IMR-90 (cell line): ENCODE measurements at regions not wholly inside any gene's neighbourhood (a gene's known extent, or its start where the extent isn't known, plus 50 kb on each side); places are given as distances from the start of the nearest gene placed in this dataset.

Experiments used
- ATAC-seq: fragments of 200-7000 bp; cut with Tn5 transposase; 2 replicates; pipeline ENCODE4 v1.9.1; 2020; ENCODE audit warnings: low read depth, mild to moderate bottlenecking, moderate library complexity
- BruUV-seq: library from RNA; stranded (reverse); fragments of 400-500 nt; replicated peaks from 2 replicates; lab custom pipeline; 2021; lab: Mats Ljungman, UMichigan
- CTCF ChIA-PET: fragments of 300-600 bp; formaldehyde crosslinking; extraction: SDS; loops from one replicate; lab custom pipeline; 2021; ENCODE audit warnings: antibody characterized with exemption; lab: Yijun Ruan, JAX
- POLR2A ChIA-PET: fragments of 300-600 bp; sonication (Branson Sonifier 250); formaldehyde crosslinking; loops from one replicate; lab custom pipeline; 2022; ENCODE audit warnings: antibody characterized with exemption; ENCODE audit not compliant: unreplicated experiment; lab: Charles Lee
- DNase-seq: peaks from one replicate; pipeline ENCODE4 v3.0.0; 2013
- H2AFZ ChIP-seq: replicated peaks from 2 replicates; pipeline ENCODE3; 2013; ENCODE audit warnings: low read length, mild to moderate bottlenecking; ENCODE audit not compliant: poor library complexity
- H2AK5ac ChIP-seq: 2 replicates; pipeline ENCODE4 v1.6.1; 2013; ENCODE audit warnings: low read depth, low read length, inconsistent platforms
- H2AK9ac ChIP-seq: replicated peaks from 2 replicates; pipeline ENCODE3; 2013; ENCODE audit warnings: mild to moderate bottlenecking, low read depth, low read length, moderate library complexity; ENCODE audit not compliant: poor library complexity
- H2BK120ac ChIP-seq: 2 replicates; pipeline ENCODE4 v1.6.1; 2013; ENCODE audit warnings: low read depth, low read length, inconsistent platforms
- H2BK15ac ChIP-seq: 3 replicates; pipeline ENCODE4 v1.6.1; 2013; ENCODE audit warnings: low read depth, low read length, inconsistent platforms
- H2BK20ac ChIP-seq: 2 replicates; pipeline ENCODE4 v1.6.1; 2013; ENCODE audit warnings: low read depth, mild to moderate bottlenecking, inconsistent platforms, low read length, moderate library complexity
- H2BK5ac ChIP-seq: 2 replicates; pipeline ENCODE4 v1.6.1; 2013; ENCODE audit warnings: mild to moderate bottlenecking, low read depth, low read length, inconsistent platforms; ENCODE audit not compliant: poor library complexity, severe bottlenecking
- H3K14ac ChIP-seq: replicated peaks from 2 replicates; pipeline ENCODE4 v1.6.1; 2013; ENCODE audit warnings: low read depth, low read length, inconsistent platforms
- H3K18ac ChIP-seq: 2 replicates; pipeline ENCODE4 v1.6.1; 2013; ENCODE audit warnings: low read depth, low read length, control low read depth
- H3K23ac ChIP-seq: 2 replicates; pipeline ENCODE4 v1.6.1; 2013; ENCODE audit warnings: low read depth, low read length, inconsistent platforms
- H3K27ac ChIP-seq: 2 replicates; pipeline ENCODE4 v1.5.1; 2013; ENCODE audit warnings: mild to moderate bottlenecking, control low read depth, low read length; ENCODE audit not compliant: insufficient read depth
- H3K27me3 ChIP-seq: 2 replicates; pipeline ENCODE4 v1.6.1; 2013; ENCODE audit warnings: low read length; ENCODE audit not compliant: control insufficient read depth, insufficient read depth
- H3K36me3 ChIP-seq: 2 replicates; pipeline ENCODE4 v1.6.1; 2013; ENCODE audit warnings: low read length, mixed read lengths; ENCODE audit not compliant: control insufficient read depth, insufficient read depth
- H3K4ac ChIP-seq: 2 replicates; pipeline ENCODE4 v1.6.1; 2013; ENCODE audit warnings: low read depth, low read length, inconsistent platforms
- H3K4me1 ChIP-seq: 2 replicates; pipeline ENCODE4 v1.6.1; 2013; ENCODE audit warnings: low read length, mixed read lengths; ENCODE audit not compliant: control insufficient read depth, insufficient read depth
- H3K4me2 ChIP-seq: 2 replicates; pipeline ENCODE4 v1.6.1; 2013; ENCODE audit warnings: low read depth, mild to moderate bottlenecking, control low read depth, low read length, moderate library complexity
- H3K4me3 ChIP-seq: 2 replicates; pipeline ENCODE4 v1.5.1; 2013; ENCODE audit warnings: low read depth, mild to moderate bottlenecking, control low read depth, low read length, moderate library complexity; ENCODE audit not compliant: insufficient read depth
- H3K56ac ChIP-seq: 2 replicates; pipeline ENCODE4 v1.6.1; 2013; ENCODE audit warnings: low read length, inconsistent platforms; ENCODE audit not compliant: insufficient read depth; ENCODE audit errors: extremely low read depth
- H3K79me1 ChIP-seq, 2 experiments: 2 replicates each; pipeline ENCODE4 v1.6.1; 2013; ENCODE audit warnings: low read length in 2 of 2, inconsistent platforms in 1 of 2, low read depth in 1 of 2
- H3K9ac ChIP-seq: 2 replicates; pipeline ENCODE4 v1.6.1; 2013; ENCODE audit warnings: low read depth, low read length, control low read depth
- H3K9me1 ChIP-seq: 2 replicates; pipeline ENCODE4 v1.6.1; 2013; ENCODE audit warnings: low read length, inconsistent platforms; ENCODE audit not compliant: insufficient read depth
- H3K9me3 ChIP-seq: 2 replicates; pipeline ENCODE4 v1.6.1; 2013; ENCODE audit warnings: low read length; ENCODE audit not compliant: control insufficient read depth, insufficient read depth
- H4K20me1 ChIP-seq: 2 replicates; pipeline ENCODE4 v1.6.1; 2013; ENCODE audit warnings: low read length, inconsistent platforms; ENCODE audit not compliant: insufficient read depth
- H4K5ac ChIP-seq: 2 replicates; pipeline ENCODE4 v1.6.1; 2013; ENCODE audit warnings: mild to moderate bottlenecking, low read depth, low read length, control low read depth
- H4K8ac ChIP-seq, 2 experiments: 2 replicates each; pipeline ENCODE4 v1.6.1; 2013; ENCODE audit warnings: low read depth in 2 of 2, low read length in 2 of 2, control low read depth in 1 of 2, inconsistent platforms in 1 of 2
- H4K91ac ChIP-seq: 2 replicates; pipeline ENCODE4 v1.6.1; 2013; ENCODE audit warnings: low read depth, low read length, inconsistent platforms; ENCODE audit not compliant: insufficient read depth
- BHLHE40 ChIP-seq: fragments of 150-350 bp; IDR thresholded peaks from 2 replicates; pipeline ENCODE4 v1.6.1; 2016; ENCODE audit warnings: mild to moderate bottlenecking, low read depth, low read length
- CEBPB ChIP-seq: IDR thresholded peaks from 2 replicates; pipeline ENCODE4 v1.6.1; 2012; ENCODE audit warnings: low read depth, low read length, improper control_type of control experiment
- CHD1 ChIP-seq: IDR thresholded peaks from 2 replicates; pipeline ENCODE4 v1.6.1; 2012; ENCODE audit warnings: low read depth, low read length, improper control_type of control experiment
- FOS ChIP-seq: fragments of 150-350 bp; IDR thresholded peaks from 2 replicates; pipeline ENCODE4 v1.6.1; 2016; ENCODE audit warnings: low read depth, low read length
- MAFK ChIP-seq: IDR thresholded peaks from 2 replicates; pipeline ENCODE4 v1.6.1; 2012; ENCODE audit warnings: low read depth, low read length, improper control_type of control experiment
- MAZ ChIP-seq: IDR thresholded peaks from 2 replicates; pipeline ENCODE4 v1.6.1; 2012; ENCODE audit warnings: low read depth, mild to moderate bottlenecking, low read length, improper control_type of control experiment, moderate library complexity, borderline replicate concordance
- MXI1 ChIP-seq: IDR thresholded peaks from 2 replicates; pipeline ENCODE4 v1.6.1; 2012; ENCODE audit warnings: low read depth, mild to moderate bottlenecking, low read length, moderate library complexity, borderline replicate concordance
- NFE2L2 ChIP-seq: fragments of 150-350 bp; IDR thresholded peaks from 2 replicates; pipeline ENCODE4 v1.6.1; 2016; ENCODE audit warnings: low read depth, mild to moderate bottlenecking, low read length
- POLR2A ChIP-seq: IDR thresholded peaks from 2 replicates; pipeline ENCODE4 v1.6.1; 2012; ENCODE audit warnings: mild to moderate bottlenecking, low read depth, low read length
- RAD21 ChIP-seq: IDR thresholded peaks from 2 replicates; pipeline ENCODE4 v1.6.1; 2012; ENCODE audit warnings: low read length, improper control_type of control experiment
- RCOR1 ChIP-seq: IDR thresholded peaks from 2 replicates; pipeline ENCODE4 v1.6.1; 2012; ENCODE audit warnings: mild to moderate bottlenecking, low read length, improper control_type of control experiment; ENCODE audit not compliant: insufficient replicate concordance
- RFX5 ChIP-seq: IDR thresholded peaks from 2 replicates; pipeline ENCODE4 v1.8.0; 2012; ENCODE audit warnings: low read depth, mild to moderate bottlenecking, low read length, moderate library complexity
- WGBS, 2 experiments: methylation state at CpG; one replicate each; pipeline versions ENCODE4 v1.1.5 to v1.1.7; 2013; ENCODE audit warnings: missing lambda C conversion rate in 2 of 2; ENCODE audit not compliant: insufficient read length in 1 of 2; ENCODE audit errors: extremely low coverage in 2 of 2; 5-methylcytosine and 5-hydroxymethylcytosine counted together
- dilution Hi-C: fragments of 300-500 bp; cut with HindIII; formaldehyde crosslinking; loops from one replicate; pipeline ENCODE4 v1.14.3; 2018; ENCODE audit warnings: low sequenced_read_pairs; ENCODE audit not compliant: unreplicated experiment
- in situ Hi-C: fragments of 300-500 bp; cut with MboI; formaldehyde crosslinking; loops from 3 replicates; pipeline ENCODE4 v1.14.3; 2019; ENCODE audit warnings: low sequenced_read_pairs, inconsistent platforms, mixed read lengths
- intact Hi-C: fragments of 100-400 bp; cut with micrococcal nuclease; formaldehyde crosslinking; loops from 2 replicates; pipeline ENCODE4 v1.10.0; 2022
- TF ChIP-seq, protein P1 (sequence below): fragments of 150-350 bp; IDR thresholded peaks from 2 replicates; pipeline ENCODE4 v1.6.1; 2016; ENCODE audit warnings: low read depth, mild to moderate bottlenecking, low read length, moderate library complexity, borderline replicate concordance
- TF ChIP-seq, protein P2 (sequence below): fragments of 150-350 bp; IDR thresholded peaks from 2 replicates; pipeline ENCODE4 v1.6.1; 2017; ENCODE audit warnings: mild to moderate bottlenecking, antibody characterized with exemption, low read length, low read depth

DNA sequence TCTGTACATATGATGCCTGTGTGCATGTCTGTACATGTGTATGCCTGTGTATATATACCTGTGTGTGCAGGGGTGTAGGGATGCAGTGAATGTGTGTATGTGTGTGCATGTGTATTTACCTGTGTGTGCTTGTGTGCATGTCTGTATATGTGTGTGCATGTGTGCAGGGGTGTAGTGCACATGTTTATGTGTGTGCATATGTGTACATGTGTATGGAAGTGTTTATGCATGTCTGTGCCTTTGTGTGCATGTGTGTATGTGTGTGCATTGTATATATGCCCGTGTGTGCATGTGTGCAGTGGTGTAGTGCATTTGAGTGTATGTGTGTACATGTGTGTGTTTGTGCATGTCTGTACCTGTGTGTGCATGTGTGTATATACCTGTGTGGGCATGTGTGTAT lies 51.0 kb upstream of the TMEM18 start:
- H2BK5ac ChIP-seq: no peak overlapping the region
- no peaks in the 10 kb centered on the region for H3K27me3 ChIP-seq
- POLR2A ChIA-PET: no interaction called here
- no peak overlapping the region for H3K14ac ChIP-seq
- no peak overlapping the region for H2AK5ac ChIP-seq
- no peak overlapping the region for H2BK20ac ChIP-seq
- in situ Hi-C loops (no loop called here), intact Hi-C loops (no loop called here), dilution Hi-C loops (no loop called here)
- H2BK120ac ChIP-seq: no peak overlapping the region
- H3K36me3 ChIP-seq: no peaks in the 10 kb centered on the region
- H3K23ac ChIP-seq: no peak overlapping the region
- no peak overlapping the region for H3K18ac ChIP-seq
- no peak overlapping the region for H4K91ac ChIP-seq
- no peak overlapping the region for H2AK9ac ChIP-seq
- no peak overlapping the region for H3K4me2 ChIP-seq
- no peak overlapping the region for H2BK15ac ChIP-seq
- H3K4me1 ChIP-seq: no peaks in the 10 kb centered on the region
- no peak overlapping the region for H3K27ac ChIP-seq
- 43% methylated on average over 1 of the region's 1 CpG; no CpG with 5 or more reads in 1 of the 2 experiments for WGBS, 2 experiments
- TF ChIP-seq CHD1 (no peak), NFE2L2 (no peak), RAD21 (no peak), MAFK (no peak), MXI1 (no peak), FOS (no peak), POLR2A (no peak), RCOR1 (no peak), RFX5 (no peak), CEBPB (no peak), BHLHE40 (no peak), MAZ (no peak)
- TF ChIP-seq, protein P1, sequence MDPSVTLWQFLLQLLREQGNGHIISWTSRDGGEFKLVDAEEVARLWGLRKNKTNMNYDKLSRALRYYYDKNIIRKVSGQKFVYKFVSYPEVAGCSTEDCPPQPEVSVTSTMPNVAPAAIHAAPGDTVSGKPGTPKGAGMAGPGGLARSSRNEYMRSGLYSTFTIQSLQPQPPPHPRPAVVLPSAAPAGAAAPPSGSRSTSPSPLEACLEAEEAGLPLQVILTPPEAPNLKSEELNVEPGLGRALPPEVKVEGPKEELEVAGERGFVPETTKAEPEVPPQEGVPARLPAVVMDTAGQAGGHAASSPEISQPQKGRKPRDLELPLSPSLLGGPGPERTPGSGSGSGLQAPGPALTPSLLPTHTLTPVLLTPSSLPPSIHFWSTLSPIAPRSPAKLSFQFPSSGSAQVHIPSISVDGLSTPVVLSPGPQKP: no peak
- TF ChIP-seq, protein P2, sequence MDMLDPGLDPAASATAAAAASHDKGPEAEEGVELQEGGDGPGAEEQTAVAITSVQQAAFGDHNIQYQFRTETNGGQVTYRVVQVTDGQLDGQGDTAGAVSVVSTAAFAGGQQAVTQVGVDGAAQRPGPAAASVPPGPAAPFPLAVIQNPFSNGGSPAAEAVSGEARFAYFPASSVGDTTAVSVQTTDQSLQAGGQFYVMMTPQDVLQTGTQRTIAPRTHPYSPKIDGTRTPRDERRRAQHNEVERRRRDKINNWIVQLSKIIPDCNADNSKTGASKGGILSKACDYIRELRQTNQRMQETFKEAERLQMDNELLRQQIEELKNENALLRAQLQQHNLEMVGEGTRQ: no peak
- H3K56ac ChIP-seq: no peak overlapping the region
- DNase-seq (no peak), ATAC-seq (no peak)
- H3K9ac ChIP-seq: no peak overlapping the region
- 0 out of 2 replicates have a peak, but pooled peaks cover 4% of the 10 kb centered on the region for H3K9me1 ChIP-seq
- H3K4ac ChIP-seq: no peak overlapping the region
- no peaks in the 10 kb centered on the region for H3K79me1 ChIP-seq
- no peak overlapping the region for H4K5ac ChIP-seq
- H4K8ac ChIP-seq: no peak overlapping the region
- CTCF ChIA-PET: no interaction called here
- H4K20me1 ChIP-seq: no peaks in the 10 kb centered on the region
- H2AFZ ChIP-seq: no peak overlapping the region
- no TSS peak for BruUV-seq
- H3K9me3 ChIP-seq: no peaks in the 10 kb centered on the region
- no peak overlapping the region for H3K4me3 ChIP-seq
